Progenitor cell of endocrine pancreas (in vitro differentiated cells): ENCODE measurements at regions not wholly inside any gene's neighbourhood (a gene's known extent, or its start where the extent isn't known, plus 50 kb on each side); places are given as distances from the start of the nearest gene placed in this dataset.
A peak's percentile ranks its signal among the peaks of the same experiment; 100 is the strongest.

ENCODE experiments used
- DNase-seq: peaks from one replicate; pipeline ENCODE4 v3.0.0; 2021; ENCODE audit warnings: low spot score; ENCODE audit not compliant: unreplicated experiment
- H3K27ac Mint-ChIP-seq: 2 replicates; pipeline ENCODE4 v1.8.0; 2021; ENCODE audit warnings: mild to moderate bottlenecking, moderate library complexity, mixed read lengths
- H3K27me3 Mint-ChIP-seq: 2 replicates; pipeline ENCODE4 v1.8.0; 2021; ENCODE audit warnings: mixed read lengths
- H3K36me3 Mint-ChIP-seq: 2 replicates; pipeline ENCODE4 v1.8.0; 2022; ENCODE audit warnings: mixed read lengths; ENCODE audit not compliant: insufficient read depth
- H3K4me1 Mint-ChIP-seq: 2 replicates; pipeline ENCODE4 v1.8.0; 2021; ENCODE audit warnings: low read depth, mixed read lengths
- H3K4me3 Mint-ChIP-seq: 2 replicates; pipeline ENCODE4 v1.8.0; 2021; ENCODE audit warnings: low read depth, mild to moderate bottlenecking, moderate library complexity, mixed read lengths
- H3K9me3 Mint-ChIP-seq: 2 replicates; pipeline ENCODE4 v1.8.0; 2021; ENCODE audit warnings: low read depth, mixed read lengths
- TF ChIP-seq, protein P1 (sequence below): fragments of 200-600 bp; sonication (generic); IDR thresholded peaks from one replicate; pipeline ENCODE4 v1.5.0; 2021; ENCODE audit warnings: antibody characterized with exemption, mild to moderate bottlenecking; ENCODE audit not compliant: unreplicated experiment

DNA sequence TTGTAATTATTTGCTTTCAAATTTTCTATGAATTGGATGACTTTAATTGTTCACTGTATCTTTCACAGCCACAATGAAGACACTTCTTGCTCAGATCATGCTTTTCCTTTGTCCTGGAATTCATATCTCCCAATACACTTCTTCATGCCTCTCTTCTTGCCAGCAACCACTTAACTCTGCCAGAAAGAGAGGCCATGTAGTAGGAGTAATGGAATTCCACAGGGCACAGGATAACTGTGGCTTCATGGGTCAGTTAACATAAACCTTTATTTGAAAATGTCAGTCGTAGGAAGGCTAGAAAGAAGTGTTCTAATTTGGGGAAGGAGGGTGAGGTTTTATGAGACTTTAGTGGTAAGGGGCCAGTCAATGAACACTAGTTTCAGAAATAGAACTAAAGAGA is 190.3 kb downstream of the TMEM167A start:
- H3K36me3 Mint-ChIP-seq, result peaks cover 3% of the 10 kb centered on the region
- H3K4me3 Mint-ChIP-seq, result no peak overlapping the region
- H3K27me3 Mint-ChIP-seq, result no peaks in the 10 kb centered on the region
- H3K27ac Mint-ChIP-seq, result no peak overlapping the region
- DNase-seq, result no peak
- H3K4me1 Mint-ChIP-seq, result peaks cover 20% of the 10 kb centered on the region
- peaks cover 11% of the 10 kb centered on the region for H3K9me3 Mint-ChIP-seq
- TF ChIP-seq, protein P1, sequence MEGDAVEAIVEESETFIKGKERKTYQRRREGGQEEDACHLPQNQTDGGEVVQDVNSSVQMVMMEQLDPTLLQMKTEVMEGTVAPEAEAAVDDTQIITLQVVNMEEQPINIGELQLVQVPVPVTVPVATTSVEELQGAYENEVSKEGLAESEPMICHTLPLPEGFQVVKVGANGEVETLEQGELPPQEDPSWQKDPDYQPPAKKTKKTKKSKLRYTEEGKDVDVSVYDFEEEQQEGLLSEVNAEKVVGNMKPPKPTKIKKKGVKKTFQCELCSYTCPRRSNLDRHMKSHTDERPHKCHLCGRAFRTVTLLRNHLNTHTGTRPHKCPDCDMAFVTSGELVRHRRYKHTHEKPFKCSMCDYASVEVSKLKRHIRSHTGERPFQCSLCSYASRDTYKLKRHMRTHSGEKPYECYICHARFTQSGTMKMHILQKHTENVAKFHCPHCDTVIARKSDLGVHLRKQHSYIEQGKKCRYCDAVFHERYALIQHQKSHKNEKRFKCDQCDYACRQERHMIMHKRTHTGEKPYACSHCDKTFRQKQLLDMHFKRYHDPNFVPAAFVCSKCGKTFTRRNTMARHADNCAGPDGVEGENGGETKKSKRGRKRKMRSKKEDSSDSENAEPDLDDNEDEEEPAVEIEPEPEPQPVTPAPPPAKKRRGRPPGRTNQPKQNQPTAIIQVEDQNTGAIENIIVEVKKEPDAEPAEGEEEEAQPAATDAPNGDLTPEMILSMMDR, result no peak

DNA sequence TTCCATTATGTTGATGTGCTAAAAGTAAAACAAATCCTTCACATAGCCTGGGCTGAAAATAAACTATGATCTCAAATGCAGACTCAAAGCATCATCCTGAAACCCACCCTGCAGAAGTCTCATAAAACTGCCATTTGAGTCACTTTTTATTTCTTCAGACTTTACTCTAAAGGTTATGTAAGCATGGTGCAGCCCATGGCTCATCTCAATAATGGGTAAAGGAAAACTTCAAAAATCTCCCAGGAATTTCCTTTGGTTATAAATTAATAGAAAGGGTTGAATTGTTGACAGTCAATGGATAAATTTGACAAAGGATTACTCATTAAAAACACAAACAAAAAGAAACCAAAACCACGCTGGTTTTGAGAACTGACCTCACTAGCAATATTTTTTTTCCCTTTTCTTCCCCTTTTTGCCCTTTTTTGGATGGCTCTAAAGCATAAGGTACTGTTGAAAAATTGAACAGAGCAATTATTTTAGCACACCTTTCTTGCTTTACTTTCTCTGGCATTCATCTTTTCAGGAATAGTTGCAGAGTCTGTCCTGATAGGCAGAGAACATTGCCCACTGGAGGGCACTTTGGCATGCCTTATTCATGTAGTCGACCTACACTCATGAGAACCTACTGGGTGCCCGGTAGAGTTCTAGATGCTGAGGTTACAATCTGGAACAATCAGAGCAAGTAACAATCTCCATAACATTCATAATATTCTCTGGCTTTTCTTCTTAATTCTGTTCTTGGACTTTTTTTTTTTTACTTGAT is 191.4 kb downstream of the TMEM167A start:
- H3K27ac Mint-ChIP-seq, result peak overlapping the region; percentile 58
- peaks cover 20% of the 10 kb centered on the region for H3K4me1 Mint-ChIP-seq
- H3K4me3 Mint-ChIP-seq, result no peak overlapping the region
- H3K27me3 Mint-ChIP-seq, result no peaks in the 10 kb centered on the region
- TF ChIP-seq, protein P1, result no peak
- H3K36me3 Mint-ChIP-seq, result peaks cover 3% of the 10 kb centered on the region
- H3K9me3 Mint-ChIP-seq, result peaks cover 11% of the 10 kb centered on the region
- no peak for DNase-seq

DNA sequence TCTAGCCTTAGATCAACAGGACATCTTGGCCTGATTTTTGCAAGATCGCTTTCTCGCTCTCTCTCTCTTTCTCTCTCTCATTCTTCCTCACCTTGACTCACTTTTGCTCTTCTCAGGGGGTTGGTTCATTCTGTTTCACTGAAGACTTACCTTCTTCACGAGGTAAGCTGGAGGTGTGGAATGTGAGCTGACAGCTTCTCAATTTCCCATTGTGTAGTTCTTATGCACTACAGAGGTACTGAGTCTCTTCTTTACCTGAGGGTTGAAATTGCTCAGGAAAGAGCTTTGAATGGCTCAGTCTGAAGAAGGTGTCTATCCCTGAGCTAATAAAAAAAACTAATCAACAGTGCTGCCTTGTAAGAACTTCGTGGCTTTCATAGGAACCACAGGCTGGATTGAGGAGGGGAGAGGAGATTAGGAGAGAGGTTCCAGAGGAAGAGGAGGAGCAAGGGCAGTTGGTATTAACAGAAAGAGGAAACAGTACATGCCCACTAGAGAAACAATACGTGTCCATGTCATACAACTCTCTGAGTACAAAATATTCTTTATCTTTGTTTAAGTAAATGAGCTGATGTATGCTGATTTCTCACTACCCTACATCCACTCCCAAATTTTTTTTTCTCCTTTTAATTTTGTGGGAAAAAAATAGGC is 192.2 kb downstream of the TMEM167A start:
- TF ChIP-seq, protein P1, result no peak

DNA sequence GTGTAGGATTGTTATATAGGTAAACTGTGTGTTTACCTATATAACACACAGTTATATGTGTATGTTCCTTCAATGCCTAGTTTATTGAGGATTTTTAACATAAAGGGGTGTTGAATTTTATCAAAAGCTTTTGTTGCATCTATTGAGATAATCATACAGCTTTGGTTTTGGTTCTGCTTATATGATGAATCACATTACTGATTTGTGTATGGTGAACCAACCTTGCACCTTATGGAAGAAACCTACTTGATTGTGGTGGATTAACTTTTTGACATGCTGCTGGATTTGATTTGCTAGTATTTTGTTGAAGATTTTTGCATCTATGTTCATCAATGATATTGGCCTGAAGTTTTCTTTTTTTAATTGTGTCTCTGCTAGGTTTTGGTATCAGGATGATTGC is 194.9 kb downstream of the TMEM167A start:
- no peak overlapping the region for H3K4me3 Mint-ChIP-seq
- H3K27me3 Mint-ChIP-seq, result no peaks in the 10 kb centered on the region
- no peak for DNase-seq
- peaks cover 20% of the 10 kb centered on the region for H3K4me1 Mint-ChIP-seq
- H3K9me3 Mint-ChIP-seq, result peaks cover 38% of the 10 kb centered on the region
- H3K27ac Mint-ChIP-seq, result no peak overlapping the region
- TF ChIP-seq, protein P1, result no peak
- peaks cover 13% of the 10 kb centered on the region for H3K36me3 Mint-ChIP-seq

More for the DNA sequence above, 192.2 kb downstream of the TMEM167A start:
- no peaks in the 10 kb centered on the region for H3K27me3 Mint-ChIP-seq
- no peak overlapping the region for H3K27ac Mint-ChIP-seq
- H3K4me1 Mint-ChIP-seq, result peaks cover 20% of the 10 kb centered on the region
- H3K4me3 Mint-ChIP-seq, result no peak overlapping the region
- no peak for DNase-seq
- peaks cover 16% of the 10 kb centered on the region for H3K9me3 Mint-ChIP-seq
- H3K36me3 Mint-ChIP-seq, result peaks cover 5% of the 10 kb centered on the region

DNA sequence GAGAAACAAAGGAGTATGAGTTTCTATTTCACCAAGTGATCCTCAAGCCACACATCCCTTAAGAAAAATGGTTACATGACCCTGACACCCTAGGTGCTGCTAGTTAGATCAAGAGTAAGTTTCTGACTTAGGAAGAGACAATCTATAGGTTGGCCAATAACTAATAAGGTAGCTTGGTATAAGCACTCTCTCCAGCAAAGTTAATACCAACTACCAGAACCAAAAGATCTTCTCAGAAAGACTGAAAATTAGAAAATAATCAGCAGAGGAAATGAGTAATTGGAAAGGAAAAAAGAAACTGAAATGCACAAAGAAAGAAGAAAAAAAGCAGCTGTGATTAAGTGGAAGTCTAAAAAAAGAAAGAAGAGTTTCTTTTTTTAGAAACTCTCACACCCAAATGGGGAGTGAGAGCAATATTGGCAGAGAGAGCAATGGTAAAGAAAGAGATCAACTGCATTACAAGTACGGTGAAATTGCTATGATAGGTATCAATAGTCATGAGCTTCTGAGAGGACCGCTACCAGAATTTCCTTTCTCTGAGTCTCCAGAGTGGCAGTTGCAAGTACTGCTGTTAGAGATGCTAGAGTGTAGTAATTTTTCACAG is 195.5 kb downstream of the TMEM167A start:
- Mint-ChIP-seq H3K27ac (no peak overlapping the region), H3K36me3 (peaks cover 13% of the 10 kb centered on the region), H3K4me3 (no peak overlapping the region), H3K27me3 (no peaks in the 10 kb centered on the region), H3K4me1 (peaks cover 15% of the 10 kb centered on the region), H3K9me3 (peaks cover 44% of the 10 kb centered on the region)
- no peak for DNase-seq
- TF ChIP-seq, protein P1, result no peak
